Activated CD8-positive, alpha-beta memory T cell treated with anti-CD3 and anti-CD28 coated beads, Interleukin-2, amount 50 U/mL, for 24 hours (primary cell): ENCODE measurements at regions not wholly inside any gene's neighbourhood (a gene's known extent, or its start where the extent isn't known, plus 50 kb on each side); places are given as distances from the start of the nearest gene placed in this dataset.
"Not testable (repeated sequence)": the region's sequence is repeated elsewhere in the genome, so short reads cannot be mapped to it uniquely, and the experiment has no call there.

Source experiments
- DNase-seq: peaks from one replicate; pipeline ENCODE4 v3.0.0-alpha.2; 2020; ENCODE audit errors: extremely low read depth

DNA sequence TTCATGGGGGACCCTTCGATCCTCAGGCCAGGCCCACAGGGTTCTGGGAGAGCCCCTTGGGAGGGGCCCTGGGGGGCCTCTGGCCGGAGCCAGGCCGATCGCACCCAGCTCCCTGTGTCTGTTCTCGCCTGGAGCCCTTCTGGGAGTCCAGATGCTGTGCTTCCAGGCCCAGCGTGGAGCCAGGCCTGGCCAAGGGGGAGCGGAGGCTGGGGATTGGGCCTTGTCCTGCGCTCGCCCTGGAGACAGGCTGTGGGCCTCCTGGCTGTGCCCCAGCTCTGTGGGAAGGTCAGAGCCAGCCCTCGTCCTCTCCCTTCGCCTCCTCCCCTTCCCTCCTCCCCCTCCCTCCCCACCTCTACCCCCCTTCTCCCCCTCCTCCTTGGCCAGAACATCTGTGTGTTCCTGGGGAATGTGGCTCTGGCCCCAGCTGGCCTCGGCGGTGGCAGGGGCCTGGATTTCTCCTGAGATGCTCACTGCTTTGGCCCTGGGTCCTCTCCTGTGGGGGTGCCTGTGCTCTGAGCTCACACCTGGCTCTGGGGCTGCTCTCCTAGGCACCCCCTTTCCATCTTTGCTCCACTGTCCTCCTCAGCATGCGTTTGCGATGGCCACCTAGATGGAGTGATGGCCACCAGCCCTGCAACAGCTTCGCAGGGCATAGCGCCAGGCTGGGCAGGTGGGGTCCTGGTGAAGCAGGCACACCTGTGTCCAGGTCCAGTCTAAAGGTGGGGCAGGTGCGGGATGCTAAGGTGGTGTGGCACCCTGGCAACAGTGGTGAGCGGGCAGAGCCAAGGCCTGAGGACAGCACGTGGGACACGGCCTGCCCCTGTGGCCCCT is 90.6 kb upstream of the CIBAR2 start:
- DNase-seq = no peak

DNA sequence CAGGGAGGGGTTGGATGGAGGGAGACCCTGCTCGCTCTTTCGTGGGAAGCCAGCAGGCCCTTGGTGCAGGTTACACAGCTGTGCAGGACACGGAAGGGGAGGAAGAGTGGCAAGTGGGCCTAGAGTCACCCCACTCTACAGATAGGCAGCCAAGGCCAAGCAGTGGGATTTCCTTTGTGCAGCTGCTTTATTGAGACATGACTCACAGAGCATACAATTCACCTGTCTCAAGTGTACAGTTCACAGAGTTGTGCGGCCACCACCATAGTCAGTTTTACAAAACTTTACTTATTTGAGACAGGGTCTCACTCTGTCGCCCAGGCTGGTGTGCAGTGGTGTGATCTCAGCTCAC is 91.2 kb upstream of the CIBAR2 start:
- no peak for DNase-seq

DNA sequence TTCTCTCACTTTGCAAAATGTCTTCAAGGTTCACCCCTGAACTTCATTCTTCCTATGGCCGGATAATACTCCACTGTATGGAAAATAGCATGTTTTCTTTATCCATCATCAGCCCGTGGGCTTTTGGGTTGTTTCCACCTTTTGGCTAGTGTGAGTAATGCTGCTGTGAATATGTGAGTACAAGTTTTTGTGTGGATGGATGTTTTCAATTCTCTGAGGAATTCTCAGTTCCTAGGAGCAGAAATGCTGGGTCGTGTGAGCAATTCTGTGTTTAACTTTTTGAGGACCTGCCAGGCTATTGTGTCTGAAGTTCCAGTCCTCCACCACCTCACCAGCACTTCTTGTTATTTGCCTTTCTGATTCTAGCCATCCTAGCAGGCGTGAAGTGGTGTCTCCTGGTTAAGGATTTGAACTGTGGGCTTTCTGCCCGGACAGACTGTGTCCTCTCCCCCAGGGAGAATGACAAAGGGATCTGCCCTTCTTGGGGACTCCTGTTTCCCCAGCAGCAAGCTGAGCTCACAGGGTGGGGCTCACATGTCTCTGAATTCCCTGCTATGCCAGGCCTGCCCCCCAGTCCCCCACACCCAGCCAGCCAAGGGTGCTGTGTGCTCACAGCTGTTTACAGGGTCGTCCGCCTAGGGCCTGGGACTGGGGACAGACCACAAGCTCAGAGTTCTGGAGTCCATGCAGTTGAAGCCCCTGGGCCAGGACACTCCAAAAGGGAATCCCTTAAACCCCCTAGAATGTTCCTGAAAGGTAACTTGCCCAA is 92.2 kb upstream of the CIBAR2 start:
- DNase-seq = no peak

DNA sequence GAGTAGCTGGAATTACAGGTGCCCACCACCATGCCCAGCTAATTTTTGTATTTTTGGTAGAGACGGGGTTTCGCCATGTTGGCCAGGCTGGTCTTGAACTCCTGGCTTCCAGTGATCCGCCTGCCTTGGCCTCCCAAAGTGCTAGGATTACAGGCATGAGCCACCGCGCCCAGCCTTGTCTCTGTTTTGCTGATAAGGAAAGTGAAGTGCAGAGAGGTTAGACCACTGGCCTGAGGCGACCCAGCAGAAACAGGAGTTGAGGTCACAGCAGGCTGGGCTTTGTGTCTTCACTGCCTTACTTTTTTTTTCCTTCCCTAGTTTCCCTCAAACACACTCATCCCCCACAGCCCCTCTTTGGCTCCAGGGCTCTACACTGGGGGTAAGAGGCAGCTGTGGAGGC is 93.0 kb upstream of the CIBAR2 start:
- not testable (repeated sequence) for DNase-seq

DNA sequence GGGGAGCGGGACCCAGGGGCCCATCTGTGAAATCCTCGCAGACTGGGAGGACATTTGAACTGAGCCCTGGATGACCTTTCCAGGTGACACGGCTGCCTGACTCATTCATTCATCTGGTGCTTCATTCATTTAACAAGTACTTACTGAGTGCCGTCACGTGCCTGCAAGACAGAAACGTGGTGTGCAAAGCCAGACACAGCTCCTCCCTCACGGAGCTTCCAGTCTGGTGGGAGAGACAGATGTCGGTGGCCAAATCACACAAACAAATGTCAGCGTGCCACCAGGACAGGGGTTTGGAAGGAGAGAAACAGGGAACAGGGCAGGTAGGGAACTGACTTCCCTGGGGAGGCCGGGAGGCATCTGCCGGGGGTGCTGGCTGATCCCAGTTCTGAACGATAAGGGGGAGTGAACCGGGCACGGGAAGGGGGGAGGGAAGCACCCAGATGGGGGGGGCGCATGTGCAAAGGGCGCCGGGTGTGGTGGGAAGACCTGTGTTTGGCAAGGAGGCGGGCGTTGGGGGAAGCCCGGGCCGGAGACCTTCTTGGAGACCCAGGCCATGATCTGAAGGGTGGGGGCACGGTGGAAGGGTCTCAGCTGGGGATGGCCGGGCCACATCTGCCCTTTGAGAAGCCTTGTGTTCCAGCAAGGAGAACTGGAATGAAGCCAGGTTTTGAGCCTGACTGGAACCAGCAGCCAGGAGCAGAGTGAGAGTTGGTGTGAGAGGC is 93.6 kb upstream of the CIBAR2 start:
- DNase-seq = no peak

DNA sequence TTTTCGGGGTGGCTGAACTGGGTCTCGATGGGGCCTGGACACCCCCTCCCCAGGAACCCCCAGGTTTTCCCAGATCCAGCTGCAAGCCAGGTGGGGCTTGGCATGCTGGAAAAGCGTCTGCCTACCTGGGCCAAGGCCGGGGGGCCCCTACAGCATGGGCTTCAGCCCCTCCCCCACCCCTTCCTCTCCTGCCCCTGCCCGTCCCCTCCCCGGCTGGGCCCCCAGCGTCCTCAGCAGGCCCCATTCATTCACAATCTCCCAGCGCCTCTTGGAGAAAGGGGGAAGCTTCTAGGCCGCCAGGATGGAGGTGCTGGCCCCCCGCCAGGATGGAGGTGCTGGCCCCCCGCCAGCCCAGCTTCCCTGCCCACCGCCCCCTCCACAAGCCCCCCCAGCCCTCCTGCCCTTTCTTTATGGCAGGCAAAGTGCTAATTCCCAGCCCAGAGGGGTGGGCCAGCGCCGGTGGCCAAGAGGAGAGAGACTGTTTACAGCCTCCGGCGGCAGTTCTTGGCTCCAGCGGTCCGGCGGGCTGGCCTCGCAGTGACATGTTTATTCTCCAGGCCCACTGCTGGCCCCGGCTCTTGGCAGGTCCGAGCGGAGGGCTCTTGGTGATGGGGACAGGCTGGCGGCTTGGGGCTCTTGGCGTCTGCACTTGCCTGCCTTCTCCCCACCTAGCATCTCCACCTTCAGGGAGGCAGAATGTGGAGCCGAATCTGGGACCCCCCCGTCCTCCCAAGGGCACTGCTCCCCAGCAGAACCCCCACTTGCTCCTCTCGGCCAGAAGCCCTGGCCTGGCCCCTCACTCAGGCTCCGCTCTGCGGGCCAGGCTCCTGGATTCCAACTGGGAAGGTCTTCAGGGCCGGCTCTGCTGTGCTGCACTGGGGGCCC is 94.4 kb upstream of the CIBAR2 start:
- no peak for DNase-seq

DNA sequence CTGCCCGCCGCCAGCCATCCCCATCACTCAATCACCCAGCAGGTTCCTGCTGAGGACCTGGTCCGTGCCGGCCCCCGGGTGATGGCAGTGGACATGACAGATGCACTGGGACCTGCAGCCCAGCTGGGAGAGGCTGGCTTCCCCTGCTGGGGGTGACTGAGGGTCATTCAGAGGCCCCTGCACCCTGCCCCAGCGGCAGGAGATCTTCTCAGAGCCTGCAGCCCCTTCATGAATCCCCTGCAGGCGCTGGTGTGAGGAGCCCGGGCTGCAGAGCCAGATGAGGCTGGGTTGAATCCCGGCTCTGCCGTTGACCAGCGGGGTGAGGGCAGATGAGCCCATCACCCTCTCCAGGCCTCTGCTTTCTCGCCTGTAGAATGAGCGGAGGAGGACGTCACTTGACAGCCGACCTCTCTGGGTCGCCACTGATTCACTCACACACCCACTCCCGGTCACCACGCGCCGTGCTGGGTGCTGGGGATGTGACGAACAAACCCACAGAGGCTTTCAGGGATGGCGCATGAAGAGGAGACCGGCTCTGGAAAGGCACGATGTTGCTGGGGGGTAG is 95.2 kb upstream of the CIBAR2 start:
- DNase-seq = no peak

DNA sequence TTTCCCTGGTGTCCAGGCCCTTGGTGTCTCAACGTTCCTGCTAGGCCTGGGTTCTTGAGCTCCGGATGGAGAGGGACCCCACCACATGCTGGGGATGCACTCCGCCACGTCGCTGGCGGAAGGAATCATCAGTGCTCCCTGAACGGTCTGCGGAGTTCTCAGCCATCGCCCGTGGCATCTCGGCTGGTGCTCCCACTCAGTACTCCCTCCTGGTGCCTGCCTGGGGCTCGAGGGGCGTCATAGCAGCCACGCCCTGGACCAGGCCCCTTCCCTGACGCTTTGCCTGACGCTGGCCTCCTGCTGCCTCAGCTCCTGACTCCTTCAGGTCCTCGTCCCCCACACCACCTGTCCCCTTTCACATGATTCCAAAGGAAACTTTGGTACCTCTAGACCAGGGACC is 95.9 kb upstream of the CIBAR2 start:
- DNase-seq = no peak

DNA sequence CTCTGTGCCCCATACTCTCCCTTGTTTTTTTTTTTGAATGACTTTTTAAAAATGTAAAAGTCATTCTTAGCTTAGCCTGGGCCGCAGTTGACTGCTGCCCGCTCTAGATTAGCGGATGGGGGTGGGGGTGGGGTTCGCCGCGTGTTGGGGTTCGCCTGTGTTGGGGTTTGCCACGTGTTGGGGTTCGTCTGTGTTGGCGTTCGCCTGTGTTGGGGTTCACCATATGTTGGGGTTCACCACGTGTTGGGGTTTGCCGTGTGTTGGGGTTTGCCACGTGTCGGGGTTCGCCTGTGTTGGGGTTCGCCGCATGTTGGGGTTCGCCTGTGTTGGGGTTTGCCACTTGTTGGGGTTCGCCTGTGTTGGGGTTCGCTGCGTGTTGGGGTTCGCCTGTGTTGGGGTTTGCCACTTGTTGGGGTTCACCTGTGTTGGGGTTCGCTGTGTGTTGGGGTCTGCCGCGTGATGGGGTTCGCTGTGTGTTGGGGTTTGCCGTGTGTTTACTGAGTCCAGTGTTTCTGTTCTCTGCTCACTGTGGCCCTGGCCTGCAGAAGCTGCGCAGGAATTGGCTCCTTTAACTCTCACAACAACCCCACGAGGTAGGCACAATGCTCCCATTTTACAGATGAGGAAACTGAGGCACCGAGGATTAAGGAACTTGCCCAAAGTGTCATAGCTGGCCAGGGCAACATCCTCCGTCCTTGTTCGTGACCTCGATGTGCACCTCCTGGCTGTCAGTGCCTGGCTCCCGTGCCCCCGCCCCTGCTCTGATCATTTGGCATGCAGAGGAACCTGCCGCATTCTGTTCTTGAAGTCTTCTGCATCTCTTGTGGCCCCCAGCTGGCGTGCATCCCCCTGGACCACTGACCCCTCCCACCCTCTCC is 96.6 kb upstream of the CIBAR2 start:
- DNase-seq = no peak

DNA sequence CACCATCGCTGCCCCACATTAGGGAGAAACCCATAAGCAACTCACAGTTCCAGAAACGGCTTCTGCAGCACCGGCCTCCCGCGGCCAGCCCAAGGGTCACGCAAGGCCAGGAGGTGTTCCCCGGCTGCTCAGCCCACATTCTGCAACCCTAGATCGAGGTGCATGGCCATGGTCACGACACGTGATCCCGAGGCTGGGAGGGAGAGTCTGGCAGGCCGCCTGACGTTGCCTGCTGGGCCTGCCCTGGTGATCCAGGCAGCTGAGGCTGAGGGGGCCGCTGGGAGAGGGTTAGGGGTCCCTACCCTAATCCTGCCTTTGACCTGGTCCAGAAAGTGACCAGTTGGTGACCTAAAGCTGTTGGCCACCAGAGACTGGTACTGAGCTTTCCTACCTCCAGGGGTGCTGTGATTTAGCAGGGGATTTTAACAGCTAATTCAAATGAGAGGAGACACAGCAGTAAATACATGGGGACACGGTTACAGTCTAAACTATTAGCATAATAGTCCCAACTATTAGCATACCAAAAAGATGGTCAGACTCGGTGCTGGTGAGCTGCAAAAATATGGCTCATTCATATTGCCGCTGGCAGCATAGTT is 97.4 kb upstream of the CIBAR2 start:
- DNase-seq = no peak

DNA sequence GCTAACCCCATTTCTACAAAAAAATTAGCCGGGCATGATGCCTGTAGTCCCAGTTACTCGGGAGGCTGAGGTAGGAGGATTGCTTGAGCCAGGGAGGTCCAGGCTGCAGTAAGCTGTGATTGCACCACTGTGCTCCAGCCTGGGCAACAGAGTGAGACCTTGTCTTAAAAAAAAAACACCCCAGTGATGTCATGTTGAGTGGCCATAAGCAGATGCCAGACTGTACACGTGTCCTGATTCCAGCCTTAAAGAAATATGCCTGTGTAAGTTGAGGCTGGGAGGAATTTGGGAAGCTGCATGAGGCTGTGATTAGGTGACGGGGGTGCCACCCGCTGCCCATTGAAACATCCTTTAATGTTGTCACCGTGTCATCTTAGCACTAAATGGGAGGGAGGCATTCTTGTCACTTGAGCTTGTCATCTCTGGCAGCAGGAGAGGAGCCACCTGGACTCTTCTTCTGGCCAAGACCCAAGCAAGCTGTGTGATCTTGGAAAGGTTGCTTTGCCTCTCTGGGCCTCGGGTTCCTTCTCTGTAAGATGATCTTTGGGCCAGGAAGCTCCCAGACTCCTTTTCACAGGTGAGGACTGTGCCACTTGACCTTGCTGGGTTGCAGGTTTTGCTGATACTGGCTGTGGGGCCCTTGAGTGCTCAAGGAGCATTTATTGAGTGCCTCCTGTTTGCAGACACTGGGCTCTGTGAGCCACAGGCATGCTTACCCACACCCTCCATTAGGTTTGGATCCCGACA is 98.3 kb upstream of the CIBAR2 start:
- no peak for DNase-seq

DNA sequence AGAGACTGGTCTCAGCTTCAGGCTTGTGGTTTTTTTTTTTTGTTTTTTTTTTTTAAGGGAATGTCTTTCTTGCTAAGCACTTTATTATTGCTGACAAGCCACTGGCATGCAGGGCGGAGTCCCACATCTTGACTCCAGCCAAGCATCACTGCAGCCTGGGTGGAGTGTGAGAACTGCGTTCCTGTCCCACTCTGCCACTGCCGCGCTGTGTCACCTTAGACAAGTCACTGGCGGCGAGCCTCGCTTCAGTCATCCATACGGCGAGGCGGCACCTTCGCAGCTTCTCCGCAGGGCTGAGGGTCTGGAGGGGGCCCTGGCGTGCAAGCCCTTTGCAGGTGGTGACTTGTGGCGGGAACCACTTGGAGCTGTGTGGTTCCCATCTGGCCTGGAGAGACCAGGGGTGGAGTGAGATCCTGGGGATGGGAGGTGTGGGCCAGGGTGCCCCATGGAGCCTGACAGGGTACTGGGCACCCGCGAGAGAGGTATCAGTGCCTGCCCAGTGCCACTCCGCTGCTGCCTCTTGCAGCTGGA is 99.1 kb upstream of the CIBAR2 start:
- no peak for DNase-seq

DNA sequence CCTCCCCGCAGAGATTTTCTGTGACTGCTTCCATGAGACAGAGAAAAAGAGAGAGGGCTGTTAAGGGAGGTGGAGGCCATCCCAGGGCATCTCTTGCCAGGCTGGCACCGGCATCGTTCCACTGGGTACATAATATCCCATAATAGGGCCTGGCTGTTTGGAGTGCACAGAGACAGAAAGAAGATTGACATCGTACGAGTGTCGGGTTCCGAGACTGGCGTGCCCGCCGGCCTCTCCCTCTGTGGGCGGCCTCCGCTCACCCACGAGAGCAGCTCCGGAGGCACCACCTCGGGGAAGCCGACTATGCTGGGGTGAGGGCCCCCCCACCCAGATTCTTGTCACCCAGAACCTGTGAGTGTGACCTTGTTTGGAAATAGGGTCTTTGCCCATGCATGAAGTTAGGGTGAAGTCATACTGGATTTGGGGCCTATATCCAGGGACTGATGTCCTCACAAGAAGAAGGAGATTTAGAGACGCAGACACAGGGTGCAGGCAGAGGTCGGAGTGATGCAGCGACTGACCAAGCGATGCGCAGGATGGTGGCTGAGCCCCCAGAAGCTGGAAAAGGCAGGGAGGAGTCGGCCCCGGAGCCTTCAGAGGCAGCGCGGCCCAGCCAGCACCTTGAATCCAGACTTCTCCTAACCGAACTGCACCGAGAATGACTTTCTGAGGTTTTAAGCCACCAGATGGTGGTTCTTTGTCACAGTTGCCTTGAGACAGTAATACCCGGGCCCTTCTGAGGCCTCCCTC is 101.8 kb upstream of the CIBAR2 start:
- DNase-seq = no peak

DNA sequence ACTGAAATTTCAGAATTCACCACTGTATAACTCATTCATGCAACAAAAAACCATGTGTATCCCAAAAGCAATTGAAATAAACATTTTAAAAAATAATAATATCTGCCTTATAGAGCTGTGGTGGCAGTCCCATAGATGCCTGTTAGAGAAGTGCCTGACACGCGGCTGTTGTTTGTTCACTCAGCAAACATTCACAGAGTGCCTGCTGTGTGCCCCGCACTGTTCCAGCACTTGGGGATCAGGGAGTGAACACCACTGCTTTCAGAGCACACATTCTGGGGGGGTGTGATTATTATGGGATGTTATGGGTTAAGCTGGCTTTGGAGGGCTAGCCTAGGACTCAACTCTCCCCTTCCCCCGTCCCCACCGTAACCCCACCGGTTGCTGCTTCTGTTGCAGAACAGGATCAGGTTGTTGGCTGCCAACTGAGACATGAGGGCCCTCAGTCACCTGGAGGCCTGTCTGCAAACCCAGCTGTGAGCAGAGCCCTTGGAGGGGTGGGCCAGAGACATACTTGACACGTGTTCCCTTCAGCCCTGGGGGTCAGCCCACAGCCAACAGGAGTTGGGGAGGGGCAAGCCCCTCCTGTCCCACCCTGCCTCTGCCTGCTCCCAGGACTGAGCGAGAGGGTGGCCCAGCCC is 103.3 kb upstream of the CIBAR2 start:
- DNase-seq = no peak

DNA sequence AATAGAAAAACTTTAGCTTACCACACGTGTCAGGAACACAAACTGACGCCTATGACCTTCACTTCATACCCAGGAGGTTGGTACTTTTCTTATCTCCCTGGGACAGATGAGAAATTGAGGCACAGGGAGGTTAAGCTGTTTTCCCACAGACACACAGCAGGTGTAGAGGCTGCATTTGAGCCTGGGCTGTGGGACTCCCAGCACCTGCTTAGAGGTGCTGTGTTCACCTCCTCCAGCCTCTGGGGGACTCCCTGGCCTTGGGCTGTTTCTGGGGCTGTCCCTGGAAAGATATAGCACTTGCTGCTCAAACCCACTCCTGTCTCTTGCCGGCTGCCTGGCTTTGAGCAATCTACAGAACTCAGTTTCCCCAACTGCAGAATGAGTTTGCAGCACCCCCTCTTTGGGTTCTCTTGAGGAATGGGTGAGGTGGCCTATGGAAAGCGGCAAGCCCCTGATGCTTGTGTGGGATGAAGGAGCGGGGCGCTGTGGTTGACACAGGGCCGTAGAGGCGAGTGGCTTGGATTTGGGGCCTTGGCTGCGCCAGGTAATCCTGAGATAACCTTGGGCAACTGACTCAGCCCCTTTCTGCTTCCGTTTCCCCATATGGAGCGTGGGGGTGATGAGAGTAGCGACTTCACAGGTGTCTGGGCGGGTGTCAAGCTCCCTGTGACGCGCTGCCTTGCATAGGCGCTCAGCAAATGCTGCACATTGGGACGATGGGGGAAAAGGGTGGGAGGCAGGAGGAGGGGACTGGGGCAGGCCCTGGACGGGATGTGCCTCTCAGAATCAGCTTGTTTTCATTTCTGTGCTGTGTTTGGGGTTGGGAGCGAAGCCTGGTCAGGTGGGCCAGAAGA is 104.5 kb upstream of the CIBAR2 start:
- no peak for DNase-seq

DNA sequence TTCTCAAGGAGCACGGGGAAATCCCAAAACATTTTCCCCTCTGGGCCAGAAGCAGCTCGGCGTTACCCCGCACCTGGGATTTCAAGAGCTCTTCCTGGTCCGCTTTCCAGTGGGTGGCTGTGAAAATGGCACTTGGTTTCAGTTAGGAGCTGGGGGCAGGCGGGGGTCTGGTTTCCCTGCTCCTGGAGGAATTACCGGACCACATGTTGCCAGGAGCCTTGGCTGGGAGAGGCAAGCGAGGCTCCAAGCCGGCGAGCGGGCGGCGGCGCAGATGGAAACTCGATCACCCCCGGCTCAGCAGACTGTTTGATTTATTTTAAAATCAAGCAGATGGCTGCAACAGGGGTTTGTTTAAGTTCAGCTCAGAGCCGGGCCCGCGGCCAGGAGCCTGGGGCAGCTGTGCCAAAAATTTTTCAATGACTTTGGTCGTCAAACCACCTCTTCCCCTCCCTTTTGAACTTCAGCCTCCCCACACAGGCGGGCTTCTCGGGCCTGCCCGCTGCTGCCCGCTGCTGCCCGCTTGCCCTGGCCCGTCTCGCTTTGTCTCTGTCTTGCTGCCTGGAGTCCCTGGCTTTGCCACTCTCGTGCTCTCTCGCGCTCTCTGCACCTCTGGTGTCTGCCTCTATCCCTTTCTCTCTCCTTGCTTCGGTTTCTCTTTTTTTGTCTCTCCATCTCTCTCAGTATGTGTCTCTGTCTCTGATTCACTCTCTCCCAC is 108.0 kb upstream of the CIBAR2 start:
- DNase-seq = no peak
